DMS53 treated with DMSO at 0.1 percent for 48 hours (cell line): ENCODE measurements at regions not wholly inside any gene's neighbourhood (a gene's known extent, or its start where the extent isn't known, plus 50 kb on each side); places are given as distances from the start of the nearest gene placed in this dataset.

Experiments
- DNase-seq: peaks from one replicate; lab custom pipeline; 2025; ENCODE audit not compliant: unreplicated experiment; lab: John Stamatoyannopoulos, UW

GRCh38 chr5:2658881-2659470 is 92.5 kb downstream of the IRX2 start:
- DNase-seq, result no peak

GRCh38 chr5:2658447-2658846 is 93.0 kb downstream of the IRX2 start:
- no peak for DNase-seq

GRCh38 chr5:2657151-2657550 is 94.3 kb downstream of the IRX2 start:
- no peak for DNase-seq

- no peak for DNase-seq
Observed at GRCh38 chr5:2656206-2656605, 95.3 kb downstream of the IRX2 start.

GRCh38 chr5:2653991-2654390 is 97.5 kb downstream of the IRX2 start:
- DNase-seq, result no peak

GRCh38 chr5:2651116-2651515 is 100.4 kb downstream of the IRX2 start:
- DNase-seq, result no peak

- no peak for DNase-seq
Observed at GRCh38 chr5:2642684-2643345, 108.7 kb downstream of the IRX2 start.

GRCh38 chr5:2640717-2641116 is 110.8 kb downstream of the IRX2 start:
- no peak for DNase-seq

- DNase-seq, result no peak
Observed at GRCh38 chr5:2639425-2639824, 112.1 kb downstream of the IRX2 start.

- DNase-seq, result no peak
Observed at GRCh38 chr5:2634399-2635176, 116.9 kb downstream of the IRX2 start.

- DNase-seq, result no peak
Observed at GRCh38 chr5:2633992-2634391, 117.5 kb downstream of the IRX2 start.

- DNase-seq, result no peak
Observed at GRCh38 chr5:2631758-2632157, 119.7 kb downstream of the IRX2 start.

- DNase-seq, result no peak
Observed at GRCh38 chr5:2629045-2629444, 122.4 kb downstream of the IRX2 start.

- DNase-seq, result no peak
Observed at GRCh38 chr5:2627867-2628266, 123.6 kb downstream of the IRX2 start.

GRCh38 chr5:2626572-2626971 is 124.9 kb downstream of the IRX2 start:
- DNase-seq, result no peak

GRCh38 chr5:2622866-2623265 is 128.6 kb downstream of the IRX2 start:
- DNase-seq, result no peak

- DNase-seq, result no peak
Observed at GRCh38 chr5:2621631-2622030, 129.8 kb downstream of the IRX2 start.

- DNase-seq, result no peak
Observed at GRCh38 chr5:2619216-2619615, 132.3 kb downstream of the IRX2 start.

- DNase-seq, result no peak
Observed at GRCh38 chr5:2617461-2617860, 134.0 kb downstream of the IRX2 start.

GRCh38 chr5:2615917-2616316 is 135.6 kb downstream of the IRX2 start:
- DNase-seq, result no peak

GRCh38 chr5:2614571-2614970 is 136.9 kb downstream of the IRX2 start:
- DNase-seq, result no peak

- DNase-seq, result no peak
Observed at GRCh38 chr5:2611659-2612058, 139.8 kb downstream of the IRX2 start.
